H1 (cell line): ENCODE measurements at regions not wholly inside any gene's neighbourhood (a gene's known extent, or its start where the extent isn't known, plus 50 kb on each side); places are given as distances from the start of the nearest gene placed in this dataset.

Source experiments
- CHD1 ChIP-seq: IDR thresholded peaks from 2 replicates; pipeline ENCODE4 v1.6.1; 2012; ENCODE audit warnings: low read depth, low read length, improper control_type of control experiment
- GABPA ChIP-seq: IDR thresholded peaks from 2 replicates; pipeline ENCODE4 v1.6.1; 2011; ENCODE audit warnings: mild to moderate bottlenecking, low read length, moderate library complexity, borderline replicate concordance; ENCODE audit not compliant: insufficient read depth
- PHF8 ChIP-seq: fragments of 200-600 bp; sonication (generic); conservative IDR thresholded peaks from 2 replicates; pipeline ENCODE4 v1.7.1; 2012; ENCODE audit warnings: low read depth, mild to moderate bottlenecking, inconsistent platforms, low read length, moderate library complexity

- TF ChIP-seq PHF8 (no peak), GABPA (no peak), CHD1 (no peak)
Measured at GRCh38 chrX:22406201-22406737, 133.6 kb downstream of the CBLL2 start (continued).
